Jurkat, Clone E6-1 (cell line): ENCODE measurements at regions not wholly inside any gene's neighbourhood (a gene's known extent, or its start where the extent isn't known, plus 50 kb on each side); places are given as distances from the start of the nearest gene placed in this dataset.
"Not testable (repeated sequence)": the region's sequence is repeated elsewhere in the genome, so short reads cannot be mapped to it uniquely, and the experiment has no call there.

ENCODE experiments used
- DNase-seq: peaks from one replicate; pipeline ENCODE4 v3.0.0-alpha.2; 2011; ENCODE audit warnings: low read depth, low spot score
- H3K4me3 ChIP-seq: 2 replicates; pipeline ENCODE4 v1.5.1; 2011; ENCODE audit warnings: mild to moderate bottlenecking, low read length, control low read depth, moderate library complexity

- H3K4me3 ChIP-seq, DNase-seq: not testable (repeated sequence)
Measured at GRCh38 chr6:1210631-1211030, 101.3 kb upstream of the FOXQ1 start.

GRCh38 chr6:1208876-1209275 is 103.0 kb upstream of the FOXQ1 start:
- H3K4me3 ChIP-seq: no peak overlapping the region
- DNase-seq: no peak

GRCh38 chr6:1203546-1203945 is 108.4 kb upstream of the FOXQ1 start:
- DNase-seq: no peak
- H3K4me3 ChIP-seq: no peak overlapping the region

GRCh38 chr6:1202201-1202600 is 109.7 kb upstream of the FOXQ1 start:
- no peak overlapping the region for H3K4me3 ChIP-seq
- peak; percentile 55 for DNase-seq

- H3K4me3 ChIP-seq: no peak overlapping the region
- DNase-seq: no peak
Measured at GRCh38 chr6:1201547-1202200, 110.2 kb upstream of the FOXQ1 start.

GRCh38 chr6:1200409-1201101 is 111.3 kb upstream of the FOXQ1 start:
- H3K4me3 ChIP-seq: no peak overlapping the region
- DNase-seq: no peak

GRCh38 chr6:1200081-1200408 is 111.9 kb upstream of the FOXQ1 start:
- DNase-seq: no peak
- no peak overlapping the region for H3K4me3 ChIP-seq

- H3K4me3 ChIP-seq: no peak overlapping the region
- no peak for DNase-seq
Measured at GRCh38 chr6:1197309-1197708, 114.6 kb upstream of the FOXQ1 start.

GRCh38 chr6:1191141-1191630 is 120.7 kb upstream of the FOXQ1 start:
- no peak for DNase-seq
- H3K4me3 ChIP-seq: no peak overlapping the region

- no peak overlapping the region for H3K4me3 ChIP-seq
- DNase-seq: no peak
Measured at GRCh38 chr6:1190366-1190765, 121.5 kb upstream of the FOXQ1 start.

- DNase-seq: no peak
- no peak overlapping the region for H3K4me3 ChIP-seq
Measured at GRCh38 chr6:1188199-1188598, 123.7 kb upstream of the FOXQ1 start.

GRCh38 chr6:1187293-1188131 is 124.4 kb upstream of the FOXQ1 start:
- no peak overlapping the region for H3K4me3 ChIP-seq
- DNase-seq: no peak

GRCh38 chr6:1184318-1184717 is 127.6 kb upstream of the FOXQ1 start:
- DNase-seq: no peak

GRCh38 chr6:1182722-1183521 is 129.0 kb upstream of the FOXQ1 start:
- H3K4me3 ChIP-seq: no peak overlapping the region
- no peak for DNase-seq

More at GRCh38 chr6:1184318-1184717, 127.6 kb upstream of the FOXQ1 start:
- no peak overlapping the region for H3K4me3 ChIP-seq

GRCh38 chr6:1181939-1182605 is 129.8 kb upstream of the FOXQ1 start:
- no peak overlapping the region for H3K4me3 ChIP-seq
- DNase-seq: no peak

- H3K4me3 ChIP-seq: no peak overlapping the region
- DNase-seq: no peak
Measured at GRCh38 chr6:1179571-1180459, 132.1 kb upstream of the FOXQ1 start.

- H3K4me3 ChIP-seq: no peak overlapping the region
- DNase-seq: no peak
Measured at GRCh38 chr6:1178590-1178989, 133.3 kb upstream of the FOXQ1 start.

- no peak overlapping the region for H3K4me3 ChIP-seq
- no peak for DNase-seq
Measured at GRCh38 chr6:1176567-1176966, 135.3 kb upstream of the FOXQ1 start.
